ENCODE measurements at regions not wholly inside any gene's neighbourhood (a gene's known extent, or its start where the extent isn't known, plus 50 kb on each side); places are given as distances from the start of the nearest gene placed in this dataset.

GRCh38 chr14:26206640-26207039, 391.2 kb downstream of the NOVA1 start:
- no peaks in the 10 kb centered on the region for H3K36me3 ChIP-seq (ENCODE audit: insufficient read depth, low read length, poor library complexity, severe bottlenecking)
- intact Hi-C loops (cut with micrococcal nuclease; ENCODE audit: unreplicated experiment) = no loop called here
- no peaks in the 10 kb centered on the region for H3K4me1 ChIP-seq (ENCODE audit: insufficient read depth, low read length, poor library complexity, severe bottlenecking)
- TF ChIP-seq EZH2 (IDR thresholded peaks at IDR 0.05; ENCODE audit: borderline replicate concordance, low read depth, low read length, poor library complexity, severe bottlenecking) = no peak
- TF ChIP-seq CTCF (conservative IDR thresholded peaks at IDR 0.05; ENCODE audit: low read depth, low read length) = no peak
- DNase-seq (ENCODE audit: low spot score) = no peak
- H3K9me3 ChIP-seq (ENCODE audit: low read depth, low read length, poor library complexity, severe bottlenecking) = no peaks in the 10 kb centered on the region
- H3K27me3 ChIP-seq (replicated peaks; ENCODE audit: insufficient read depth, low read depth, low read length, poor library complexity) = no peaks in the 10 kb centered on the region
- H3K4me3 ChIP-seq (ENCODE audit: low read depth, low read length, poor library complexity, severe bottlenecking) = no peak overlapping the region
- H3K27ac ChIP-seq (ENCODE audit: low read depth, low read length, poor library complexity, severe bottlenecking) = no peak overlapping the region
- POLR2A ChIA-PET (ENCODE audit: low non-redundant PET) = no interaction called here
- CTCF ChIA-PET = no interaction called here
- no TSS peak for BruUV-seq (replicated peaks)

GRCh38 chr14:26204728-26205479, 392.9 kb downstream of the NOVA1 start:
- Histone ChIP-seq H3K4me3 (ENCODE audit: low read depth, low read length, poor library complexity, severe bottlenecking) (no peak overlapping the region), H3K27me3 (replicated peaks; ENCODE audit: insufficient read depth, low read depth, low read length, poor library complexity) (no peaks in the 10 kb centered on the region), H3K9me3 (ENCODE audit: low read depth, low read length, poor library complexity, severe bottlenecking) (no peaks in the 10 kb centered on the region), H3K4me1 (ENCODE audit: insufficient read depth, low read length, poor library complexity, severe bottlenecking) (no peaks in the 10 kb centered on the region), H3K36me3 (ENCODE audit: insufficient read depth, low read length, poor library complexity, severe bottlenecking) (no peaks in the 10 kb centered on the region), H3K27ac (ENCODE audit: low read depth, low read length, poor library complexity, severe bottlenecking) (no peak overlapping the region)
- ChIA-PET CTCF (no interaction called here), POLR2A (ENCODE audit: low non-redundant PET) (no interaction called here)
- no peak for DNase-seq (ENCODE audit: low spot score)
- intact Hi-C loops (cut with micrococcal nuclease; ENCODE audit: unreplicated experiment) = no loop called here
- no TSS peak for BruUV-seq (replicated peaks)
- TF ChIP-seq EZH2 (IDR thresholded peaks at IDR 0.05; ENCODE audit: borderline replicate concordance, low read depth, low read length, poor library complexity, severe bottlenecking) (no peak), CTCF (conservative IDR thresholded peaks at IDR 0.05; ENCODE audit: low read depth, low read length) (no peak)

GRCh38 chr14:26204366-26204727, 393.5 kb downstream of the NOVA1 start:
- Histone ChIP-seq H3K4me3 (ENCODE audit: low read depth, low read length, poor library complexity, severe bottlenecking) (no peak overlapping the region), H3K27ac (ENCODE audit: low read depth, low read length, poor library complexity, severe bottlenecking) (no peak overlapping the region), H3K27me3 (replicated peaks; ENCODE audit: insufficient read depth, low read depth, low read length, poor library complexity) (no peaks in the 10 kb centered on the region)

More at GRCh38 chr14:26204366-26204727, 393.5 kb downstream of the NOVA1 start:
- no peaks in the 10 kb centered on the region for H3K4me1 ChIP-seq (ENCODE audit: insufficient read depth, low read length, poor library complexity, severe bottlenecking)
- BruUV-seq (replicated peaks) = no TSS peak
- DNase-seq (ENCODE audit: low spot score) = no peak
- H3K36me3 ChIP-seq (ENCODE audit: insufficient read depth, low read length, poor library complexity, severe bottlenecking) = no peaks in the 10 kb centered on the region
- intact Hi-C loops (cut with micrococcal nuclease; ENCODE audit: unreplicated experiment) = no loop called here
- no peaks in the 10 kb centered on the region for H3K9me3 ChIP-seq (ENCODE audit: low read depth, low read length, poor library complexity, severe bottlenecking)
- POLR2A ChIA-PET (ENCODE audit: low non-redundant PET) = no interaction called here
- CTCF ChIA-PET = no interaction called here
- no peak for TF ChIP-seq CTCF (conservative IDR thresholded peaks at IDR 0.05; ENCODE audit: low read depth, low read length)
- TF ChIP-seq EZH2 (IDR thresholded peaks at IDR 0.05; ENCODE audit: borderline replicate concordance, low read depth, low read length, poor library complexity, severe bottlenecking) = no peak

All from A673 (cell line).